Pulmonary artery endothelial cell (primary cell): ENCODE measurements at regions not wholly inside any gene's neighbourhood (a gene's known extent, or its start where the extent isn't known, plus 50 kb on each side); places are given as distances from the start of the nearest gene placed in this dataset.

Experiments used
- DNase-seq: peaks from one replicate; pipeline ENCODE4 v3.0.0-alpha.2; 2011; ENCODE audit warnings: low read depth, low spot score

GRCh38 chr9:95757439-95757838 is 118.1 kb upstream of the ERCC6L2 start:
- no peak for DNase-seq

GRCh38 chr9:95756986-95757385 is 118.5 kb upstream of the ERCC6L2 start:
- DNase-seq = peak; percentile 52

GRCh38 chr9:95756101-95756500 is 119.4 kb upstream of the ERCC6L2 start:
- no peak for DNase-seq

GRCh38 chr9:95755421-95755730 is 120.1 kb upstream of the ERCC6L2 start:
- DNase-seq = no peak

- DNase-seq = no peak
Measured at GRCh38 chr9:95754533-95755420, 120.7 kb upstream of the ERCC6L2 start.

- DNase-seq = no peak
Measured at GRCh38 chr9:95753762-95754465, 121.6 kb upstream of the ERCC6L2 start.

- no peak for DNase-seq
Measured at GRCh38 chr9:95752129-95752731, 123.3 kb upstream of the ERCC6L2 start.

GRCh38 chr9:95751520-95751790 is 124.0 kb upstream of the ERCC6L2 start:
- DNase-seq = no peak

GRCh38 chr9:95750725-95751519 is 124.6 kb upstream of the ERCC6L2 start:
- no peak for DNase-seq

- DNase-seq = no peak
Measured at GRCh38 chr9:95749493-95749892, 126.0 kb upstream of the ERCC6L2 start.

- DNase-seq = no peak
Measured at GRCh38 chr9:95746408-95747180, 128.9 kb upstream of the ERCC6L2 start.

- DNase-seq = no peak
Measured at GRCh38 chr9:95742821-95743220, 132.7 kb upstream of the ERCC6L2 start.

- no peak for DNase-seq
Measured at GRCh38 chr9:95741631-95742030, 133.9 kb upstream of the ERCC6L2 start.

- no peak for DNase-seq
Measured at GRCh38 chr9:95740217-95741004, 135.1 kb upstream of the ERCC6L2 start.

- no peak for DNase-seq
Measured at GRCh38 chr9:95738438-95738837, 137.1 kb upstream of the ERCC6L2 start.

- DNase-seq = no peak
Measured at GRCh38 chr9:95736891-95737522, 138.5 kb upstream of the ERCC6L2 start.

- no peak for DNase-seq
Measured at GRCh38 chr9:95736370-95736769, 139.1 kb upstream of the ERCC6L2 start.

- DNase-seq = no peak
Measured at GRCh38 chr9:95735701-95736100, 139.8 kb upstream of the ERCC6L2 start.

GRCh38 chr9:95733741-95734666 is 141.5 kb upstream of the ERCC6L2 start:
- no peak for DNase-seq
